NCI-H446 treated with DMSO at 0.1 percent for 48 hours (cell line): ENCODE measurements at regions not wholly inside any gene's neighbourhood (a gene's known extent, or its start where the extent isn't known, plus 50 kb on each side); places are given as distances from the start of the nearest gene placed in this dataset.
"Not testable (repeated sequence)": the region's sequence is repeated elsewhere in the genome, so short reads cannot be mapped to it uniquely, and the experiment has no call there.

Experiments used
- DNase-seq: peaks from one replicate; lab custom pipeline; 2025; lab: John Stamatoyannopoulos, UW

- no peak for DNase-seq
Observed at GRCh38 chr18:51458861-51459260, 261.4 kb upstream of the MEX3C start.

- no peak for DNase-seq
Observed at GRCh38 chr18:51461956-51462355, 264.5 kb upstream of the MEX3C start.

GRCh38 chr18:51463483-51464136, 266.1 kb upstream of the MEX3C start:
- no peak for DNase-seq

GRCh38 chr18:51478908-51479307, 281.4 kb upstream of the MEX3C start:
- DNase-seq, result no peak

- DNase-seq, result no peak
Observed at GRCh38 chr18:51479736-51480135, 282.3 kb upstream of the MEX3C start.

- no peak for DNase-seq
Observed at GRCh38 chr18:51480407-51481261, 283.2 kb upstream of the MEX3C start.

- DNase-seq, result no peak
Observed at GRCh38 chr18:51486735-51487366, 289.4 kb upstream of the MEX3C start.

GRCh38 chr18:51490417-51490816, 292.9 kb upstream of the MEX3C start:
- no peak for DNase-seq

- no peak for DNase-seq
Observed at GRCh38 chr18:51490860-51491259, 293.4 kb upstream of the MEX3C start.

- DNase-seq, result no peak
Observed at GRCh38 chr18:51491678-51492372, 294.3 kb upstream of the MEX3C start.

- DNase-seq, result peak; percentile 4
Observed at GRCh38 chr18:51498085-51498855, 300.8 kb upstream of the MEX3C start.

- no peak for DNase-seq
Observed at GRCh38 chr18:51503351-51503750, 305.9 kb upstream of the MEX3C start.

- DNase-seq, result no peak
Observed at GRCh38 chr18:51506811-51507210, 309.3 kb upstream of the MEX3C start.

- DNase-seq, result not testable (repeated sequence)
Observed at GRCh38 chr18:51508410-51508809, 310.9 kb upstream of the MEX3C start.

- DNase-seq, result no peak
Observed at GRCh38 chr18:51510020-51510419, 312.5 kb upstream of the MEX3C start.

GRCh38 chr18:51513517-51513916, 316.0 kb upstream of the MEX3C start:
- DNase-seq, result no peak

- DNase-seq, result no peak
Observed at GRCh38 chr18:51514128-51514527, 316.6 kb upstream of the MEX3C start.

GRCh38 chr18:51516478-51517038, 319.1 kb upstream of the MEX3C start:
- DNase-seq, result no peak

- DNase-seq, result no peak
Observed at GRCh38 chr18:51519571-51519970, 322.1 kb upstream of the MEX3C start.

- DNase-seq, result no peak
Observed at GRCh38 chr18:51520676-51521180, 323.2 kb upstream of the MEX3C start.

GRCh38 chr18:51522338-51522737, 324.9 kb upstream of the MEX3C start:
- no peak for DNase-seq
